Endodermal cell (in vitro differentiated cells): ENCODE measurements at regions not wholly inside any gene's neighbourhood (a gene's known extent, or its start where the extent isn't known, plus 50 kb on each side); places are given as distances from the start of the nearest gene placed in this dataset.

Experiments used
- DNase-seq: peaks from one replicate; pipeline ENCODE4 v3.0.0-alpha.2; 2017
- H3K27ac ChIP-seq: 2 replicates; pipeline ENCODE4 v1.5.1; 2013; ENCODE audit warnings: mild to moderate bottlenecking, low read depth, low read length, moderate library complexity
- H3K27me3 ChIP-seq: 2 replicates; pipeline ENCODE4 v1.6.1; 2013; ENCODE audit warnings: mild to moderate bottlenecking, low read length, moderate library complexity; ENCODE audit not compliant: insufficient read depth, control insufficient read depth, poor library complexity, severe bottlenecking
- H3K36me3 ChIP-seq: 2 replicates; pipeline ENCODE4 v1.7.0; 2013; ENCODE audit warnings: mild to moderate bottlenecking, low read length, moderate library complexity; ENCODE audit not compliant: control insufficient read depth, insufficient read depth
- H3K4me1 ChIP-seq: one replicate; pipeline ENCODE4 v1.7.0; 2013; ENCODE audit warnings: low read length; ENCODE audit not compliant: control insufficient read depth, insufficient read depth
- H3K4me3 ChIP-seq: 2 replicates; pipeline ENCODE4 v1.5.1; 2013; ENCODE audit warnings: mild to moderate bottlenecking, low read length, moderate library complexity
- H3K9ac ChIP-seq: 2 replicates; pipeline ENCODE4 v1.6.1; 2013; ENCODE audit warnings: mild to moderate bottlenecking, low read length, moderate library complexity; ENCODE audit not compliant: poor library complexity, severe bottlenecking; ENCODE audit errors: extremely low read depth
- H3K9me3 ChIP-seq: 2 replicates; pipeline ENCODE4 v1.6.1; 2013; ENCODE audit warnings: mild to moderate bottlenecking, low read length, moderate library complexity; ENCODE audit not compliant: control insufficient read depth
- H3K27ac Mint-ChIP-seq: 2 replicates; pipeline ENCODE4 v1.8.0; 2020; ENCODE audit warnings: mixed read lengths
- H3K27me3 Mint-ChIP-seq: 2 replicates; pipeline ENCODE4 v1.8.0; 2021; ENCODE audit warnings: mild to moderate bottlenecking, mixed read lengths; ENCODE audit not compliant: insufficient read depth
- H3K36me3 Mint-ChIP-seq: 2 replicates; pipeline ENCODE4 v1.8.0; 2020; ENCODE audit warnings: low read depth, mixed read lengths
- H3K4me1 Mint-ChIP-seq: 2 replicates; pipeline ENCODE4 v1.8.0; 2020; ENCODE audit warnings: mixed read lengths
- H3K4me3 Mint-ChIP-seq: 2 replicates; pipeline ENCODE4 v1.8.0; 2020; ENCODE audit warnings: mild to moderate bottlenecking, moderate library complexity, mixed read lengths
- H3K9me3 Mint-ChIP-seq: 2 replicates; pipeline ENCODE4 v1.8.0; 2020; ENCODE audit warnings: mild to moderate bottlenecking, mixed read lengths
- WGBS, 2 experiments: methylation state at CpG; one replicate each; pipeline versions ENCODE4 v1.1.5 to v1.1.7; 2013; ENCODE audit warnings: missing lambda C conversion rate in 2 of 2, mixed read lengths in 1 of 2; ENCODE audit not compliant: insufficient coverage in 1 of 2, insufficient read length in 1 of 2; 5-methylcytosine and 5-hydroxymethylcytosine counted together
- TF ChIP-seq, protein P1 (sequence below): fragments of 200-600 bp; sonication (generic); conservative IDR thresholded peaks from 2 replicates; pipeline ENCODE4 v1.5.0; 2021; ENCODE audit warnings: antibody characterized with exemption, mild to moderate bottlenecking

DNA sequence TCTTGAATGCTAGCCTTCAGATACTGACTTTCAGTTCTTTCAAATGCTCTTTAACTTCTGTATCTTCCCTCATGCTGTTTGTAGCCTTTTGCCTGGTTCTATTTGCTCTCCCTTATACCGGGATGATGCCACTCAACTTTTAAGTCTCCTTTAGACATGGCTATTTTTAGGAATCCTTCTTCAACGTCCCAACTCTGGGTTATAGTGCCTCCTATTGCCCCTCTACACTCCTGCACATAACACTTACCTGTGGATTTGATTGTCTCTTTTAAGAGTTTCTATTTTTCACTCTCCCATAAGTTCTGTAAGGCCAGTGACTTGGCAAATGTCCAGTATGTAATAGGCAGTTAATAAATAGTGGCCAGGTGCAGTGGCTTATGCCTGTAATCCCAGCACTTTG lies 343.0 kb downstream of the KLF5 start:
- TF ChIP-seq, protein P1, sequence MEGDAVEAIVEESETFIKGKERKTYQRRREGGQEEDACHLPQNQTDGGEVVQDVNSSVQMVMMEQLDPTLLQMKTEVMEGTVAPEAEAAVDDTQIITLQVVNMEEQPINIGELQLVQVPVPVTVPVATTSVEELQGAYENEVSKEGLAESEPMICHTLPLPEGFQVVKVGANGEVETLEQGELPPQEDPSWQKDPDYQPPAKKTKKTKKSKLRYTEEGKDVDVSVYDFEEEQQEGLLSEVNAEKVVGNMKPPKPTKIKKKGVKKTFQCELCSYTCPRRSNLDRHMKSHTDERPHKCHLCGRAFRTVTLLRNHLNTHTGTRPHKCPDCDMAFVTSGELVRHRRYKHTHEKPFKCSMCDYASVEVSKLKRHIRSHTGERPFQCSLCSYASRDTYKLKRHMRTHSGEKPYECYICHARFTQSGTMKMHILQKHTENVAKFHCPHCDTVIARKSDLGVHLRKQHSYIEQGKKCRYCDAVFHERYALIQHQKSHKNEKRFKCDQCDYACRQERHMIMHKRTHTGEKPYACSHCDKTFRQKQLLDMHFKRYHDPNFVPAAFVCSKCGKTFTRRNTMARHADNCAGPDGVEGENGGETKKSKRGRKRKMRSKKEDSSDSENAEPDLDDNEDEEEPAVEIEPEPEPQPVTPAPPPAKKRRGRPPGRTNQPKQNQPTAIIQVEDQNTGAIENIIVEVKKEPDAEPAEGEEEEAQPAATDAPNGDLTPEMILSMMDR, result peak; percentile 69
- Histone ChIP-seq H3K9me3 (no peaks in the 10 kb centered on the region), H3K27me3 (no peaks in the 10 kb centered on the region), H3K27ac (no peak overlapping the region), H3K4me1 (no peaks in the 10 kb centered on the region), H3K4me3 (no peak overlapping the region), H3K9ac (no peak overlapping the region), H3K36me3 (no peaks in the 10 kb centered on the region)
- Mint-ChIP-seq H3K4me3 (no peak overlapping the region), H3K27me3 (no peaks in the 10 kb centered on the region), H3K9me3 (no peaks in the 10 kb centered on the region), H3K4me1 (peaks cover 15% of the 10 kb centered on the region), H3K36me3 (no peaks in the 10 kb centered on the region), H3K27ac (no peak overlapping the region)
- 50 to 55% methylated on average over 1 to 2 of the region's 2 CpGs for WGBS, 2 experiments
- DNase-seq, result no peak

DNA sequence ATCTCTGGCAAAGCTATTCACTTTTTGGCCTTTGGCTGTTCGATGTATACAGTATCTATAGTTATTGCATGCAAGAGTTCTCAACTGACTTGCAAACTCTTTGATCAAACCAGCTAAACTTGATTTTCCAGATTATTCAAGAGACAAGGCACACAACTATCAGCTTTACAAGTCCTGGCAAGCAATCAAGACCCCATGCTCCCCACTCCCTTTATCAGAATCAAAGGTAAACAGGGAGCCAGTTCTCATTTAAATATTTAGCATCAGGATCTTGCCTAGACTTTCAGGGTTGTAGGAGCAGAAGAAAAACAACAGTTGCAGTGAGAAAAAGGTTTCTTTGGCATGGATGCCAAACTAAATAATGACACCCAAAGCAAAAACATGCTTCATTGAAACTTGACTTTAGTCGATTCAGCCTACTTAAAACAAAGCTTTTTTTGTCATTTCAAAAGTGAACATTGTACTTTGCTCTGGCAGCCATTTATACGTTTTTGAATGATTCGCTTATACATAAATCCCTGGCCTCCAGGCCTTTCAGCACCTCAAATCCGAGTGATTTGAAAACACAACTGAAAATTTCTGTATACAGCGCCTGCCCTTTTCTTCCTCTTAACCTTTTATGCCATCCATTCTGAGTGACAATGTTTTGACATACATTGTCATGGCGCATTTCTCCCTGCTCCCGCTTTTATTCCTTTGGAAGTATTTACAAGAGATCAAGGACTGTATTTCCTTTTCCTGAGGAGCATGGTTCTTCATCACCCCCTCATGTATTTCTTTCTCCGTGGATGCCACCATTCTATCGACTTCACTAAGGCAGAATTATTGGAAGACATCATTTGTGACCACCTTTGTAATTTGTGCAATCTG lies 340.8 kb downstream of the KLF5 start:
- H3K9ac ChIP-seq, result no peak overlapping the region
- H3K9me3 ChIP-seq, result no peaks in the 10 kb centered on the region
- no peaks in the 10 kb centered on the region for H3K27me3 ChIP-seq
- no peak overlapping the region for H3K4me3 ChIP-seq
- WGBS, 2 experiments, result 90 to 93% methylated on average over 9 to 10 of the region's 10 CpGs
- no peaks in the 10 kb centered on the region for H3K4me1 ChIP-seq
- Mint-ChIP-seq H3K27me3 (no peaks in the 10 kb centered on the region), H3K36me3 (no peaks in the 10 kb centered on the region), H3K4me3 (no peak overlapping the region), H3K4me1 (peaks cover 21% of the 10 kb centered on the region), H3K9me3 (no peaks in the 10 kb centered on the region), H3K27ac (no peak overlapping the region)
- DNase-seq, result no peak
- TF ChIP-seq, protein P1, result no peak
- H3K36me3 ChIP-seq, result no peaks in the 10 kb centered on the region
- no peak overlapping the region for H3K27ac ChIP-seq

DNA sequence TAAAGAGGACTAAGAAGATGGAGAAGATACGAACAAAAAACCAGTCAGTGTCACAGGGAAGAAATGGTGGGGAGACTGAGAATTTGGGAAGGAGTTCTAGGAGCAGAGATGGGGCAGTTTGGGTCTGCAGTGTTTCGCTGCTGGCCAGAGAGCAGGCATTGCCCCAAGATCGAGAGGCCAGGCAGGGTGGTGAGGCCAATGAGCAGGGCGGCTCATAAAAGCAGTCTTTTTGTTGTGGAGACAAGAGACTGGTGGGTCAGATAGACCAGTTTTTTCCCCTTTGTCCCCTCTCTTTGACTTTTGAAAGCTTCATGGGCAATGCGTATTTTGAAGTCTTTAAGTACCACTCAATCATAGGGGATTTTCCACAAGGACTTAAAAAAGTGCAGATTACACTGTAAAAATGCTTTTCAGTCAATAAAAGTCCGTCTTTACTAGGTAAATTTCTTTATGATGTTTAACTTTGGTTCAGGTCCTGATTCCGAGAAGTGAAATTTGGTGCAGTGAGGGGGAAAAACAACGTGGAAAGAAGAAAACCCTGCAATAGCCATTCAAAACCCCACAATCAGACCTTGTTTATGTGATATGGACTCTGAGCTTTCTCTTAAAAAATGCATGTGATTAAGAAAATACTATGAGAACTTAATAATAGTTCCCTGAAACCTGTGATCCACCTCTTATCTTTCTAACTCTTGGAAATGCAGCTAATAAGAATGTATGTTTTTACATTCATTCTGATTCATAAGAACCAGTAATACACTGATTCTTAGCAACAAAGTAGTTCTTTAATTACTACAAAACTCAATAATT lies 338.9 kb downstream of the KLF5 start:
- WGBS, 2 experiments, result 81 to 86% methylated on average over 5 to 8 of the region's 8 CpGs

More for the DNA sequence above, 338.9 kb downstream of the KLF5 start:
- H3K4me3 ChIP-seq, result no peak overlapping the region
- H3K9me3 ChIP-seq, result no peaks in the 10 kb centered on the region
- H3K27ac ChIP-seq, result no peak overlapping the region
- no peak for DNase-seq
- no peaks in the 10 kb centered on the region for H3K36me3 ChIP-seq
- Mint-ChIP-seq H3K4me1 (peaks cover 21% of the 10 kb centered on the region), H3K27ac (no peak overlapping the region), H3K36me3 (no peaks in the 10 kb centered on the region), H3K9me3 (no peaks in the 10 kb centered on the region), H3K4me3 (no peak overlapping the region), H3K27me3 (no peaks in the 10 kb centered on the region)
- no peak overlapping the region for H3K9ac ChIP-seq
- TF ChIP-seq, protein P1, result no peak
- H3K27me3 ChIP-seq, result no peaks in the 10 kb centered on the region
- H3K4me1 ChIP-seq, result no peaks in the 10 kb centered on the region
